H1 (cell line): ENCODE measurements at regions not wholly inside any gene's neighbourhood (a gene's known extent, or its start where the extent isn't known, plus 50 kb on each side); places are given as distances from the start of the nearest gene placed in this dataset.

Source experiments
- CTCF ChIA-PET: fragments of 300-600 bp; sonication (Branson Sonifier 250); formaldehyde crosslinking; loops from one replicate; lab custom pipeline; 2021; ENCODE audit not compliant: partially characterized antibody; lab: Charles Lee
- POLR2A ChIA-PET: fragments of 300-600 bp; sonication (Branson Sonifier 250); formaldehyde crosslinking; loops from one replicate; lab custom pipeline; 2021; ENCODE audit warnings: inconsistent platforms; ENCODE audit not compliant: partially characterized antibody; lab: Charles Lee
- DNase-seq, 2 experiments: peaks; one replicate each; pipeline versions ENCODE4 v3.0.0 to v3.0.0-alpha.2; 2010 to 2022; ENCODE audit warnings: low spot score in 2 of 2, low read depth in 1 of 2, mixed read lengths in 1 of 2
- FAIRE-seq: peaks from 2 replicates; lab custom pipeline; 2011; peaks lifted over from hg19 to GRCh38; lab: Jason Lieb, UNC
- H2AFZ ChIP-seq: 2 replicates; pipeline ENCODE4 v1.8.1; 2012; ENCODE audit warnings: low read length, inconsistent platforms
- H2AK5ac ChIP-seq: 2 replicates; pipeline ENCODE4 v1.6.1; 2013; ENCODE audit warnings: low read depth, low read length
- H2BK120ac ChIP-seq: replicated peaks from 2 replicates; pipeline ENCODE3; 2013; ENCODE audit warnings: low read depth, low read length, inconsistent platforms
- H2BK12ac ChIP-seq: 2 replicates; pipeline ENCODE4 v1.6.1; 2013; ENCODE audit warnings: low read depth, low read length
- H2BK15ac ChIP-seq: 2 replicates; pipeline ENCODE4 v1.6.1; 2013; ENCODE audit warnings: low read length
- H2BK20ac ChIP-seq: 2 replicates; pipeline ENCODE4 v1.6.1; 2013; ENCODE audit warnings: low read length
- H2BK5ac ChIP-seq: 2 replicates; pipeline ENCODE4 v1.6.1; 2013; ENCODE audit warnings: low read depth, low read length
- H3K14ac ChIP-seq: 2 replicates; pipeline ENCODE4 v1.6.1; 2013; ENCODE audit warnings: inconsistent platforms; ENCODE audit not compliant: insufficient read length
- H3K18ac ChIP-seq: 2 replicates; pipeline ENCODE4 v1.6.1; 2013; ENCODE audit warnings: low read length; ENCODE audit errors: extremely low read depth
- H3K23ac ChIP-seq: 2 replicates; pipeline ENCODE4 v1.6.1; 2013; ENCODE audit warnings: inconsistent platforms; ENCODE audit not compliant: insufficient read length
- H3K23me2 ChIP-seq: 2 replicates; pipeline ENCODE4 v1.6.1; 2013; ENCODE audit warnings: low read depth, low read length
- H3K27ac ChIP-seq: 2 replicates; pipeline ENCODE4 v1.6.1; 2011; ENCODE audit warnings: low read depth, low read length, inconsistent platforms
- H3K27me3 ChIP-seq, 4 experiments: replicated peaks in 1 of 4; 1 replicate in 1 of 4; 2 replicates in 3 of 4; pipeline versions ENCODE4 v1.6.1 to v1.8.1; 2011 to 2013; ENCODE audit warnings: low read length in 3 of 4, mild to moderate bottlenecking in 3 of 4, inconsistent platforms in 2 of 4, mixed read lengths in 2 of 4, moderate library complexity in 1 of 4; ENCODE audit not compliant: control insufficient read depth in 3 of 4, insufficient read depth in 3 of 4; ENCODE audit errors: extremely low read depth in 1 of 4
- H3K36me3 ChIP-seq, 4 experiments: 2 replicates each; pipeline versions ENCODE4 v1.6.1 to v1.8.1; 2011 to 2013; ENCODE audit warnings: mild to moderate bottlenecking in 4 of 4, low read length in 3 of 4, moderate library complexity in 2 of 4, control low read depth in 1 of 4, inconsistent platforms in 1 of 4; ENCODE audit not compliant: insufficient read depth in 4 of 4, control insufficient read depth in 2 of 4
- H3K4ac ChIP-seq: replicated peaks from 2 replicates; pipeline ENCODE3; 2013; ENCODE audit warnings: low read length, low read depth, mixed read lengths, inconsistent platforms; ENCODE audit not compliant: insufficient read length
- H3K4me1 ChIP-seq, 4 experiments: replicated peaks in 1 of 4; 1 replicate in 1 of 4; 2 replicates in 3 of 4; pipeline versions ENCODE4 v1.6.1 to v1.8.1; 2011 to 2013; ENCODE audit warnings: low read length in 3 of 4, inconsistent platforms in 2 of 4, mixed read lengths in 1 of 4; ENCODE audit not compliant: insufficient read depth in 4 of 4, control insufficient read depth in 3 of 4
- H3K4me2 ChIP-seq, 2 experiments: 2 replicates each; pipeline versions ENCODE4 v1.6.1 to v1.8.1; 2011 to 2013; ENCODE audit warnings: low read depth in 2 of 2, low read length in 2 of 2, control low read depth in 1 of 2, inconsistent platforms in 1 of 2, mild to moderate bottlenecking in 1 of 2; ENCODE audit not compliant: insufficient read depth in 1 of 2
- H3K4me3 ChIP-seq, 4 experiments: fragments of 200-600, 300-600 bp in 1 of 4; sonication (generic), shearing (Covaris generic), sonication (Bioruptor Twin) in 1 of 4; 2 replicates each; pipeline versions ENCODE4 v1.5.1 to v1.8.1; 2011 to 2016; ENCODE audit warnings: low read length in 4 of 4, low read depth in 3 of 4, control low read depth in 2 of 4, inconsistent platforms in 2 of 4, mild to moderate bottlenecking in 2 of 4, mixed read lengths in 1 of 4, moderate library complexity in 1 of 4; ENCODE audit not compliant: insufficient read depth in 2 of 4; ENCODE audit errors: extremely low read depth in 1 of 4
- H3K56ac ChIP-seq: replicated peaks from 2 replicates; pipeline ENCODE3; 2013; ENCODE audit warnings: low read depth, mild to moderate bottlenecking, mixed read lengths, low read length, inconsistent platforms; ENCODE audit not compliant: insufficient read length
- H3K79me1 ChIP-seq: 2 replicates; pipeline ENCODE4 v1.6.1; 2013; ENCODE audit warnings: low read depth, low read length, control low read depth
- H3K79me2 ChIP-seq, 2 experiments: 2 replicates each; pipeline versions ENCODE4 v1.6.1 to v1.8.1; 2012 to 2013; ENCODE audit warnings: low read length in 2 of 2, mild to moderate bottlenecking in 2 of 2, inconsistent platforms in 1 of 2; ENCODE audit not compliant: insufficient read depth in 2 of 2, control insufficient read depth in 1 of 2
- H3K9ac ChIP-seq, 4 experiments: replicated peaks in 1 of 4; 1 replicate in 1 of 4; 2 replicates in 3 of 4; pipeline versions ENCODE4 v1.6.1 to v1.8.1; 2011 to 2013; ENCODE audit warnings: low read depth in 3 of 4, low read length in 3 of 4, control low read depth in 2 of 4, mild to moderate bottlenecking in 2 of 4, moderate library complexity in 2 of 4, inconsistent platforms in 1 of 4; ENCODE audit errors: extremely low read depth in 1 of 4
- H3K9me3 ChIP-seq, 2 experiments: 2 replicates each; pipeline versions ENCODE4 v1.6.1 to v1.8.1; 2012 to 2013; ENCODE audit warnings: mild to moderate bottlenecking in 2 of 2, moderate library complexity in 2 of 2, control low read depth in 1 of 2, inconsistent platforms in 1 of 2, low read depth in 1 of 2, low read length in 1 of 2, mixed read lengths in 1 of 2; ENCODE audit not compliant: insufficient read depth in 2 of 2
- H4K20me1 ChIP-seq, 2 experiments: replicated peaks in 1 of 2; 2 replicates each; pipeline versions ENCODE3 to v1.8.1; 2011 to 2013; ENCODE audit warnings: inconsistent platforms in 2 of 2, low read length in 2 of 2, mild to moderate bottlenecking in 1 of 2; ENCODE audit not compliant: insufficient read depth in 2 of 2, control insufficient read depth in 1 of 2
- H4K5ac ChIP-seq: 2 replicates; pipeline ENCODE4 v1.6.1; 2013; ENCODE audit warnings: low read length, low read depth, mixed read lengths, inconsistent platforms; ENCODE audit not compliant: insufficient read length
- H4K8ac ChIP-seq: 2 replicates; pipeline ENCODE4 v1.8.0; 2013; ENCODE audit warnings: mild to moderate bottlenecking, moderate library complexity, low read length, inconsistent platforms; ENCODE audit not compliant: insufficient read depth; ENCODE audit errors: extremely low read depth
- H4K91ac ChIP-seq: replicated peaks from 2 replicates; pipeline ENCODE3; 2013; ENCODE audit warnings: low read length, mixed read lengths, inconsistent platforms; ENCODE audit not compliant: insufficient read length
- CREB1 ChIP-seq: IDR thresholded peaks from 2 replicates; pipeline ENCODE4 v1.6.1; 2012; ENCODE audit warnings: inconsistent platforms
- SRF ChIP-seq: IDR thresholded peaks from 2 replicates; pipeline ENCODE4 v1.6.1; 2011; ENCODE audit warnings: mild to moderate bottlenecking, low read depth, low read length, moderate library complexity
- TBP ChIP-seq: IDR thresholded peaks from 2 replicates; pipeline ENCODE4 v1.6.1; 2011; ENCODE audit warnings: low read depth, low read length, improper control_type of control experiment
- TEAD4 ChIP-seq: IDR thresholded peaks from 2 replicates; pipeline ENCODE4 v1.6.1; 2012; ENCODE audit warnings: low read depth, low read length, inconsistent platforms, mixed read lengths
- WGBS, 2 experiments: shearing (Covaris generic) in 1 of 2; methylation state at CpG; one replicate each; pipeline versions ENCODE4 v1.1.6 to v1.1.7; 2013 to 2015; ENCODE audit warnings: low lambda C conversion rate in 2 of 2, mixed read lengths in 2 of 2, inconsistent platforms in 1 of 2, low coverage in 1 of 2, missing lambda C conversion rate in 1 of 2; ENCODE audit not compliant: insufficient replicate concordance in 2 of 2, insufficient coverage in 1 of 2, insufficient read length in 1 of 2; ENCODE audit errors: extremely low coverage in 1 of 2, missing lambda C conversion rate in 1 of 2; 5-methylcytosine and 5-hydroxymethylcytosine counted together

- CTCF ChIA-PET, result no interaction called here
- Histone ChIP-seq H2BK12ac (no peak overlapping the region), H3K18ac (no peak overlapping the region), H3K14ac (no peak overlapping the region), H3K9ac (no peak overlapping the region), H4K20me1 (no peaks in the 10 kb centered on the region), H2BK5ac (no peak overlapping the region), H3K56ac (no peak overlapping the region), H2BK15ac (no peak overlapping the region), H2BK20ac (no peak overlapping the region), H4K91ac (no peak overlapping the region), H3K4ac (no peak overlapping the region), H4K5ac (no peak overlapping the region), H3K23me2 (no peaks in the 10 kb centered on the region), H2AK5ac (no peak overlapping the region), H2BK120ac (no peak overlapping the region), H3K4me2 (no peak overlapping the region), H3K4me1 (no peaks in the 10 kb centered on the region), H3K4me3 (no peak overlapping the region), H4K8ac (no peak overlapping the region), H3K23ac (no peak overlapping the region), H3K9me3 (no peaks in the 10 kb centered on the region), H3K79me1 (no peaks in the 10 kb centered on the region), H3K27ac (no peak overlapping the region), H3K27me3 (no peaks in the 10 kb centered on the region), H3K79me2 (no peaks in the 10 kb centered on the region), H3K36me3 (no peaks in the 10 kb centered on the region), H2AFZ (no peak overlapping the region)
- DNase-seq (no peak), FAIRE-seq (no peak)
- POLR2A ChIA-PET, result no interaction called here
- TF ChIP-seq SRF, result no peak
- TF ChIP-seq TBP, result no peak
- TF ChIP-seq TEAD4, result no peak
- TF ChIP-seq CREB1, result no peak
- 91% methylated on average over 5 of the region's 5 CpGs; no CpG with 5 or more reads in 1 of the 2 experiments for WGBS, 2 experiments
Measured at GRCh38 chr21:35234725-35235124, 185.6 kb upstream of the RUNX1 start.
